Common myeloid progenitor, CD34-positive (primary cell): ENCODE measurements at regions not wholly inside any gene's neighbourhood (a gene's known extent, or its start where the extent isn't known, plus 50 kb on each side); places are given as distances from the start of the nearest gene placed in this dataset.

ENCODE experiments used
- CTCF ChIA-PET: fragments of 350-600 bp; sonication (Branson Sonifier 250); formaldehyde crosslinking; loops from one replicate; lab custom pipeline; 2021; ENCODE audit warnings: antibody characterized with exemption; lab: Charles Lee
- POLR2A ChIA-PET: fragments of 350-600 bp; sonication (Branson Sonifier 250); formaldehyde crosslinking; loops from one replicate; lab custom pipeline; 2021; ENCODE audit warnings: antibody characterized with exemption; lab: Charles Lee
- DNase-seq, 3 donors: peaks; one replicate each; pipeline versions ENCODE4 v3.0.0 to v3.0.0-alpha.2; 2013
- H3K27ac ChIP-seq, 2 experiments: 1 replicate in 1 of 2; 2 replicates in 1 of 2; pipeline ENCODE4 v1.7.0; 2013; ENCODE audit warnings: inconsistent platforms in 2 of 2, low read length in 2 of 2, mild to moderate bottlenecking in 2 of 2, low read depth in 1 of 2, moderate library complexity in 1 of 2; ENCODE audit not compliant: severe bottlenecking in 2 of 2, insufficient read depth in 1 of 2, poor library complexity in 1 of 2
- H3K27me3 ChIP-seq, 5 experiments: replicated peaks in 2 of 5; 1 replicate in 3 of 5; 2 replicates in 2 of 5; pipeline versions ENCODE4 v1.6.1 to v1.7.0; 2013; ENCODE audit warnings: low read length in 4 of 5, mild to moderate bottlenecking in 2 of 5, moderate library complexity in 2 of 5, inconsistent platforms in 1 of 5; ENCODE audit not compliant: insufficient read depth in 5 of 5, control insufficient read depth in 4 of 5
- H3K36me3 ChIP-seq, 4 experiments: 1 replicate in 2 of 4; 2 replicates in 2 of 4; pipeline versions ENCODE4 v1.6.1 to v1.7.0; 2013; ENCODE audit warnings: low read length in 3 of 4, control low read depth in 1 of 4, mild to moderate bottlenecking in 1 of 4; ENCODE audit not compliant: control insufficient read depth in 4 of 4, insufficient read depth in 4 of 4
- H3K4me1 ChIP-seq, 4 experiments: 1 replicate in 3 of 4; 2 replicates in 1 of 4; pipeline versions ENCODE4 v1.6.1 to v1.7.1; 2013; ENCODE audit warnings: low read length in 3 of 4, mild to moderate bottlenecking in 3 of 4, control low read depth in 1 of 4, inconsistent platforms in 1 of 4, moderate library complexity in 1 of 4; ENCODE audit not compliant: control insufficient read depth in 4 of 4, insufficient read depth in 4 of 4; ENCODE audit errors: control extremely low read depth in 1 of 4
- H3K4me3 ChIP-seq, 7 experiments: 1 replicate in 4 of 7; 2 replicates in 3 of 7; pipeline versions ENCODE4 v1.5.1 to v1.7.0; 2013; ENCODE audit warnings: mild to moderate bottlenecking in 7 of 7, low read length in 6 of 7, moderate library complexity in 6 of 7, inconsistent platforms in 2 of 7, low read depth in 2 of 7, control low read depth in 1 of 7; ENCODE audit not compliant: insufficient read depth in 4 of 7, control insufficient read depth in 1 of 7; ENCODE audit errors: extremely low read depth in 1 of 7
- H3K9me3 ChIP-seq, 5 experiments: 1 replicate in 4 of 5; 2 replicates in 1 of 5; pipeline versions ENCODE4 v1.6.1 to v1.7.1; 2013; ENCODE audit warnings: low read length in 4 of 5, mild to moderate bottlenecking in 2 of 5, inconsistent platforms in 1 of 5, low read depth in 1 of 5, moderate library complexity in 1 of 5; ENCODE audit not compliant: control insufficient read depth in 4 of 5, insufficient read depth in 2 of 5; ENCODE audit errors: control extremely low read depth in 1 of 5
- WGBS: methylation state at CpG from one replicate; pipeline ENCODE4 v1.1.5; 2013; ENCODE audit not compliant: insufficient coverage; 5-methylcytosine and 5-hydroxymethylcytosine counted together

DNA sequence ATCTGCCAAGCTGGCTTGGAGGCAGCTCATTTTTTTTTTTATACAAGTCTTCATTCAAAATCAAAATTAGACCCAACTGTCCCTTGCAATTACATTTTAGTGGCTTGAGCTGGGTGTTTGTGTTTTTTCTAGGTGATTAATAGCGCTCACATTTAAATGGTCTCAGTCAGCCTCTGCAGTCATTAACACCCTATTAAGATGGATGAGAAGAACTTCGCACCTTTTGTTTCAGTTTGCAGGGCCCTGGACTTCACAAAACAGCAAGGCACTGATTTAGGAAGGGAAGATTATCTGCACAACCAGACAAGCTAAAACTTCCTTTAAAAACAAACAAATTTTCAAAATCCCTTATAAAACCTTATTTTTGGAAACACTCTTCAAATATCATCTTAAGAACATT is 374.8 kb downstream of the EFNA5 start:
- ChIA-PET POLR2A (no interaction called here), CTCF (no interaction called here)
- H3K36me3 ChIP-seq = no peaks in the 10 kb centered on the region
- no peak overlapping the region for H3K27ac ChIP-seq
- no peak for DNase-seq
- peaks cover 11 to 18% (median 13%) of the 10 kb centered on the region in 4 experiments for H3K4me1 ChIP-seq
- H3K4me3 ChIP-seq = no peak overlapping the region
- 100% methylated on average over 1 of the region's 2 CpGs for WGBS
- H3K27me3 ChIP-seq = peaks cover 0 to 17% (median 7%) of the 10 kb centered on the region in 5 experiments
- no peaks in the 10 kb centered on the region for H3K9me3 ChIP-seq

DNA sequence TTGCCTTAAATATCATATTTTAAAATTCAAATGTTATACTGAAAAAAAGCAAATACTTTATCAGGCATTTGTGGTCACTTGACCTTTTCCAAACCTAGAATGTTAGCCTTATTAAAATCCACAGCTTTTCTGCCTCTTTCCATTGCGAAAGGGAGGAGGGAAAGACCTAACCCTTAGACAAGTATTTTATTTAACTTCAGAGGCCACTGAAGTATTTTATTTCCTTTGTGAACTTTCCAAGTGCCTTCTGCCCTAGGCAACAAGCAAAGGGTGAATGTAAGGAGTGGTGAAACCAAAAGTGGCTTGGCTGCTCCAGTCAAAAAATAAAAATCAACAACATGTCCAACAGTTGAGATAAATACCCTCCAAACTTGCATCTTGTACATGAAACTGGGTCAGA is 376.1 kb downstream of the EFNA5 start:
- CTCF ChIA-PET = no interaction called here

DNA sequence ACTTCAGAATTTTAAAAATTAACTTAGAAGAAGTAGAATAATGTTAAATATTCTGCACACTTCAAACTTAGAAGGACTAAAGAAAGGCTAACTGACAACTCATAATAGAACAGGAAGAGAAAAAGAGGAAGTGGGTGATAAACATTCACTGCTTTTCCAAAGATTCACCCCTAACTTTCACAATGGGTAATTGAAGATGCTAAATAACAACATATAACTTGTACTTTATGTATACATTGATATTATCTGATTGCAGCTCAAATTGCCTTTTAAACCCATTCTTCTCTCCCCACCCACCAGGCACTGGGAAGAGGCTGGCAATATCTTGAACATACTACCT is 376.6 kb downstream of the EFNA5 start:
- peaks cover 0 to 17% (median 7%) of the 10 kb centered on the region in 5 experiments for H3K27me3 ChIP-seq
- no peak overlapping the region for H3K27ac ChIP-seq
- POLR2A ChIA-PET = no interaction called here
- no peak overlapping the region for H3K4me3 ChIP-seq
- no peaks in the 10 kb centered on the region for H3K36me3 ChIP-seq
- H3K9me3 ChIP-seq = no peaks in the 10 kb centered on the region
- H3K4me1 ChIP-seq = peaks cover 11 to 18% (median 13%) of the 10 kb centered on the region in 4 experiments
- DNase-seq = peak; percentile 7 to 64 (median 52)
- CTCF ChIA-PET = no interaction called here

More for the DNA sequence above, 376.1 kb downstream of the EFNA5 start:
- POLR2A ChIA-PET = no interaction called here
- no peak for DNase-seq
- Histone ChIP-seq H3K9me3 (no peaks in the 10 kb centered on the region), H3K27ac (no peak overlapping the region), H3K4me1 (peaks cover 11 to 18% (median 13%) of the 10 kb centered on the region in 4 experiments), H3K4me3 (no peak overlapping the region), H3K36me3 (no peaks in the 10 kb centered on the region), H3K27me3 (peaks cover 0 to 17% (median 7%) of the 10 kb centered on the region in 5 experiments)
- WGBS = 100% methylated on average over 1 of the region's 1 CpG

DNA sequence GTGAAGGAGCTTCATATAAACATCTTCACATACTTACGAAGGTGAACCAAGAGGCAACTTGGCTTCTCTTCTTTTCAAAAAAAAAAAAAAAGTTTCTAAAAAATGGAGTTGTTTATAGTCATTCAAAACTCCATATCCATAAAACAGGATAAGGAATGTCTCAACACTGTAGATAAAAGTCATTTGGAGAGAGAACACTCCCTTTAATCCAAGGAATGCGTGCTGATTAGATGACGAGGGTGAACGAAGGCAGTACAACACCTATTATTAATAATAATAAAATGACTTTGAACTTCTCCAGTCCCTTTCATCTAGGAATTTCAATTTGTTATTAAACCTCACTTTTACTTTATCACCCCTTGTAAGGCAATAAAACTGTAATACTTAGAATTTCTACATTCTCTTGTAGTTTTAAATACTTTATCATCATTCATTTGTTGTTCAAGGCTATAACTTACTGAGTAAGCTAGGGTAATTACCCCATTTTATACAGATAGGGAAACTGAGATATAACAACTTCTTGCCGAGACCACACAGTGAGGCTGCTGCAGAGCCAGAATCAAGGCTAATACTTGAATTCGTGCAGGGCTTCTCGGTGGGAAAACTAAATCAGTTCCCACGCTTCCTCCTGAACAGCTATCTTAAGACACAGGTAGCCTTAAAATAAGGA is 377.1 kb downstream of the EFNA5 start:
- H3K36me3 ChIP-seq = no peaks in the 10 kb centered on the region
- WGBS = 10% methylated on average over 2 of the region's 8 CpGs
- DNase-seq = no peak
- POLR2A ChIA-PET = interaction anchor here (0.7 kb wide), 1 partner anchor 36 kb away, joined by 3 read pairs; no protein-coding TSS in a partner anchor
- no peak overlapping the region for H3K4me3 ChIP-seq
- no peak overlapping the region for H3K27ac ChIP-seq
- CTCF ChIA-PET = no interaction called here
- H3K4me1 ChIP-seq = peaks cover 11 to 18% (median 13%) of the 10 kb centered on the region in 4 experiments
- H3K27me3 ChIP-seq = peaks cover 0 to 17% (median 4%) of the 10 kb centered on the region in 5 experiments
- H3K9me3 ChIP-seq = no peaks in the 10 kb centered on the region

DNA sequence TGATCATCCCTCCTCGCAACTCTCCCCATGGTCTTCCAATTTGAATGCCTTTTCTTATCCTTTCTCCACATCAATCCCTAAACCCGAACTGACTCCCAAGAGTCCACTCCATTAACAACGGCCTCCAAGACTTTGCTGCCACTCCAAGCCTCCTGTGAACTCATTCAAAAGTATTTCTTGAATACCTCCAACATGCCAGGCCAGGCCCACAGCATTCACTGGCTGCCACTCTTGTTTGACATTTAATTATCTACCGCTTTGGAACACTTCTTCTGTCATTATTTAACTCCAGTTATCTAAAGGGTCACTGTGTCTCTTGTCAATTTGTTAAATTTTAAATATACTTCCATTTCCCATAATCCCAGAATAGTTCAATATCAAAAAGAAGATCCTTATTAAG is 378.9 kb downstream of the EFNA5 start:
- H3K27me3 ChIP-seq = peaks cover 0 to 12% (median 7%) of the 10 kb centered on the region in 5 experiments
- H3K4me3 ChIP-seq = no peak overlapping the region
- H3K4me1 ChIP-seq = peaks cover 11 to 18% (median 13%) of the 10 kb centered on the region in 4 experiments
- POLR2A ChIA-PET = no interaction called here
- H3K36me3 ChIP-seq = no peaks in the 10 kb centered on the region
- CTCF ChIA-PET = no interaction called here
- 92% methylated on average over 3 of the region's 4 CpGs for WGBS
- no peaks in the 10 kb centered on the region for H3K9me3 ChIP-seq
- H3K27ac ChIP-seq = no peak overlapping the region
- no peak for DNase-seq

DNA sequence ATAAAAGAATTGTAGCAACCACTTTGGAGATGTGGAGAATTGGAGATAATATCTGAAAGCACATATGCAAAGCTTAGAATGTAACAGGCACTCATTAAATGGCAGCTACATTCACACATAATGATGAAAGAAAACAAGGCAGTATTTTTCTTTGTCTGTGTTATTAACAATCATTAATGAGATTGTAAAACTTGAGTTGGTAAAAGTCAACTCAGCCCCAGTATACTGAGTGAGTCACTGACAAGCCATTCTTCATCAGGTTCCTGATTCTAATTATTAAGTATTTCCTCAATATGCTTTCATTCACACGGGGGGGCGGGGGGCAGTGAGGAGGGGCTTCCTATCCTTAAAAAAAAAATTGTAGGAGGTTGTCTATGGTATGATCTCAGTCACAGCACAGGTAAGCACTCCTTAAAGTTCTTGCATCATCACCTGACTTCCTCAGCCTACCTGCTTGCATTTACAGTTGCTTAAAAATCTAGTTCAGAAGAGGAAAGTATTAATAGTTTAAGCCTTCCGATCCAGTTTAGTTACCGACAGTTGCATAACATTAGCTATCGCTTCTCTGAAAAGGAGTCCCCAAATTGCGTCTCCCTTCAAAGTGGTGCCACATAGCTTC is 379.8 kb downstream of the EFNA5 start:
- Histone ChIP-seq H3K4me1 (peaks cover 6 to 13% (median 11%) of the 10 kb centered on the region in 4 experiments), H3K4me3 (no peak overlapping the region), H3K27ac (no peak overlapping the region), H3K36me3 (no peaks in the 10 kb centered on the region), H3K27me3 (peaks cover 0 to 8% (median 7%) of the 10 kb centered on the region in 5 experiments), H3K9me3 (no peaks in the 10 kb centered on the region)
- ChIA-PET CTCF (no interaction called here), POLR2A (no interaction called here)
- 96% methylated on average over 4 of the region's 6 CpGs for WGBS
- no peak for DNase-seq

DNA sequence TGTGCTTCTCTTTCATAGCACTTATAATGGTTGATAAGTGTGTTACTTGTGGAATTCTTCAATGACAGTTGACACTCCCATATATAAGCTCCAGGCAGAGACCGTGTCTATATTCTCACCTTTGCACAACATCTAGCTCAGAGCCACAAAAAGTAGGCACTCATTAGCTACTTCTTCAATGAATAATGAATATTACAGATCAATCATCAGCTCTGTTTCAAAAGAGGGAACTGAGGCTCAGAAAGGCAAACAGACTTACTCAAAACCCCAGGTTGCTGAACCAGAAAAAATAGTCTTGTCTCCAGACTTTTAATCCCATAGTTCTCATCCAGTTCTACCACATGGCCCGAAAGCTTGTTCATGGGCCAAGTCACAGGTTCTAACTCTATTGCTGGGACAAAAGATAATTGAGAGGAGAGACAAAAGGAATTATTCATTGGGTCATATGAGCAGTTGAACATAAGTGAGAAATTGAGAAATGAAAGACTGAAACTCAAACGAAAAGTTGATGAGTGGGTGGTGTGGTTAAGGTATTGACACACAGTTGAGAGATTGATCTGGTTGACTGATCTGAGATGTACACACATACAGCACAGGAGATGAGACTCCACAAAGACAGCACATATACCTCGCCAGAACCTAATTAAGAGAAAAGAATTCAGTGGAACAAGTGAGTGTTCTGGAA is 381.6 kb downstream of the EFNA5 start:
- WGBS = 100% methylated on average over 2 of the region's 4 CpGs
- CTCF ChIA-PET = interaction anchor here (0.9 kb wide), 1 partner anchor 74 kb away, joined by 3 read pairs; no protein-coding TSS in a partner anchor

More for the DNA sequence above, 381.6 kb downstream of the EFNA5 start:
- Histone ChIP-seq H3K36me3 (no peaks in the 10 kb centered on the region), H3K4me1 (peaks cover 5 to 9% (median 6%) of the 10 kb centered on the region in 4 experiments), H3K4me3 (no peak overlapping the region), H3K9me3 (no peaks in the 10 kb centered on the region), H3K27me3 (peaks cover 0 to 5% (median 2%) of the 10 kb centered on the region in 5 experiments), H3K27ac (no peak overlapping the region)
- no peak for DNase-seq
- POLR2A ChIA-PET = no interaction called here
